Neural crest cell (in vitro differentiated cells): ENCODE measurements at regions not wholly inside any gene's neighbourhood (a gene's known extent, or its start where the extent isn't known, plus 50 kb on each side); places are given as distances from the start of the nearest gene placed in this dataset.

Experiments
- DNase-seq: peaks from one replicate; pipeline ENCODE4 v3.0.0; 2021; ENCODE audit warnings: low read depth, mixed read lengths, low spot score
- H3K27ac Mint-ChIP-seq: one replicate; pipeline ENCODE4 v1.8.0; 2021; ENCODE audit warnings: mild to moderate bottlenecking, mixed read lengths; ENCODE audit not compliant: unreplicated experiment
- H3K27me3 Mint-ChIP-seq: 2 replicates; pipeline ENCODE4 v1.8.0; 2021; ENCODE audit warnings: low read depth, mild to moderate bottlenecking, mixed read lengths
- H3K36me3 Mint-ChIP-seq: 2 replicates; pipeline ENCODE4 v1.8.0; 2021; ENCODE audit warnings: low read depth, mild to moderate bottlenecking, mixed read lengths
- H3K4me1 Mint-ChIP-seq: 2 replicates; pipeline ENCODE4 v1.8.0; 2021; ENCODE audit warnings: mixed read lengths
- H3K4me3 Mint-ChIP-seq: one replicate; pipeline ENCODE4 v1.8.0; 2021; ENCODE audit warnings: mild to moderate bottlenecking, mixed read lengths
- H3K9me3 Mint-ChIP-seq: 2 replicates; pipeline ENCODE4 v1.8.0; 2021; ENCODE audit warnings: mixed read lengths
- CTCF ChIP-seq: fragments of 200-600 bp; sonication (generic); conservative IDR thresholded peaks from 2 replicates; pipeline ENCODE4 v1.5.0; 2021; ENCODE audit warnings: antibody characterized with exemption, mild to moderate bottlenecking

GRCh38 chr15:31151301-31152233 is 50.0 kb upstream of the TRPM1 start:
- Mint-ChIP-seq H3K36me3 (no peaks in the 10 kb centered on the region), H3K27ac (no peak overlapping the region), H3K9me3 (peaks cover 4% of the 10 kb centered on the region), H3K4me1 (peaks cover 45% of the 10 kb centered on the region), H3K4me3 (no peak overlapping the region), H3K27me3 (no peaks in the 10 kb centered on the region)
- TF ChIP-seq CTCF, result no peak
- DNase-seq, result no peak

- Mint-ChIP-seq H3K4me1 (peaks cover 40% of the 10 kb centered on the region), H3K36me3 (no peaks in the 10 kb centered on the region), H3K9me3 (peaks cover 4% of the 10 kb centered on the region), H3K27ac (no peak overlapping the region), H3K4me3 (no peak overlapping the region), H3K27me3 (no peaks in the 10 kb centered on the region)
- no peak for TF ChIP-seq CTCF
- no peak for DNase-seq
Observed at GRCh38 chr15:31153531-31153930, 52.0 kb upstream of the TRPM1 start.

GRCh38 chr15:31155151-31155550 is 53.6 kb upstream of the TRPM1 start:
- Mint-ChIP-seq H3K9me3 (peaks cover 4% of the 10 kb centered on the region), H3K27me3 (no peaks in the 10 kb centered on the region), H3K4me1 (peaks cover 32% of the 10 kb centered on the region), H3K36me3 (no peaks in the 10 kb centered on the region), H3K4me3 (no peak overlapping the region), H3K27ac (no peak overlapping the region)
- no peak for DNase-seq
- no peak for TF ChIP-seq CTCF

GRCh38 chr15:31156226-31156625 is 54.7 kb upstream of the TRPM1 start:
- Mint-ChIP-seq H3K9me3 (peaks cover 4% of the 10 kb centered on the region), H3K36me3 (no peaks in the 10 kb centered on the region), H3K4me1 (peaks cover 26% of the 10 kb centered on the region), H3K4me3 (no peak overlapping the region), H3K27me3 (no peaks in the 10 kb centered on the region), H3K27ac (no peak overlapping the region)
- no peak for TF ChIP-seq CTCF
- DNase-seq, result no peak

GRCh38 chr15:31156808-31157207 is 55.3 kb upstream of the TRPM1 start:
- no peaks in the 10 kb centered on the region for H3K36me3 Mint-ChIP-seq

More at GRCh38 chr15:31156808-31157207, 55.3 kb upstream of the TRPM1 start:
- Mint-ChIP-seq H3K4me1 (peaks cover 23% of the 10 kb centered on the region), H3K4me3 (no peak overlapping the region), H3K9me3 (peaks cover 4% of the 10 kb centered on the region), H3K27ac (no peak overlapping the region), H3K27me3 (no peaks in the 10 kb centered on the region)
- DNase-seq, result no peak
- TF ChIP-seq CTCF, result no peak
